Brain microvascular endothelial cell (primary cell): ENCODE measurements at regions not wholly inside any gene's neighbourhood (a gene's known extent, or its start where the extent isn't known, plus 50 kb on each side); places are given as distances from the start of the nearest gene placed in this dataset.

Experiments
- DNase-seq: peaks from one replicate; pipeline ENCODE4 v3.0.0-alpha.2; 2020
- H3K27ac ChIP-seq: fragments of 250-450 bp; sonication (Bioruptor Pico); 2 replicates; pipeline ENCODE4 v1.5.1; 2020; ENCODE audit warnings: mild to moderate bottlenecking, moderate library complexity
- H3K27me3 ChIP-seq: fragments of 250-450 bp; sonication (Bioruptor Pico); replicated peaks from 2 replicates; pipeline ENCODE4 v1.5.1; 2020; ENCODE audit warnings: mild to moderate bottlenecking
- H3K36me3 ChIP-seq: fragments of 250-450 bp; sonication (Bioruptor Pico); replicated peaks from 2 replicates; pipeline ENCODE4 v1.5.1; 2020; ENCODE audit warnings: mild to moderate bottlenecking
- H3K4me3 ChIP-seq: 2 replicates; pipeline ENCODE4 v1.5.1; 2011; ENCODE audit warnings: low read depth, mild to moderate bottlenecking, control low read depth, low read length, moderate library complexity
- CTCF ChIP-seq: IDR thresholded peaks from 2 replicates; pipeline ENCODE4 v1.5.1; 2011; ENCODE audit warnings: low read depth, mild to moderate bottlenecking, moderate library complexity, low read length, control low read depth, inconsistent platforms; ENCODE audit errors: missing control alignments
- in situ Hi-C: cut with HindIII; loops from 2 replicates; pipeline ENCODE4 v1.10.0; 2017; ENCODE audit warnings: low sequenced_read_pairs, low pct_ligation_motif_present

- DNase-seq: no peak
- no peak overlapping the region for H3K27ac ChIP-seq
- no peak overlapping the region for H3K4me3 ChIP-seq
- H3K27me3 ChIP-seq: no peaks in the 10 kb centered on the region
- no peaks in the 10 kb centered on the region for H3K36me3 ChIP-seq
- TF ChIP-seq CTCF: no peak
- in situ Hi-C loops: no loop called here
Observed at GRCh38 chr6:109242029-109242428, 140.2 kb downstream of the CD164 start.

GRCh38 chr6:109241199-109241598, 141.1 kb downstream of the CD164 start:
- no peak for DNase-seq
- Histone ChIP-seq H3K36me3 (no peaks in the 10 kb centered on the region), H3K27me3 (no peaks in the 10 kb centered on the region), H3K27ac (no peak overlapping the region), H3K4me3 (no peak overlapping the region)
- in situ Hi-C loops: no loop called here
- TF ChIP-seq CTCF: no peak

GRCh38 chr6:109240370-109241084, 141.7 kb downstream of the CD164 start:
- Histone ChIP-seq H3K27me3 (no peaks in the 10 kb centered on the region), H3K4me3 (no peak overlapping the region), H3K27ac (peak overlapping the region; percentile 27), H3K36me3 (no peaks in the 10 kb centered on the region)
- DNase-seq: no peak
- no peak for TF ChIP-seq CTCF
- in situ Hi-C loops: no loop called here

GRCh38 chr6:109239651-109240321, 142.5 kb downstream of the CD164 start:
- in situ Hi-C loops: no loop called here
- H3K27ac ChIP-seq: peak overlapping the region; percentile 27

GRCh38 chr6:109239160-109239559, 143.1 kb downstream of the CD164 start:
- no peak for DNase-seq
- Histone ChIP-seq H3K4me3 (no peak overlapping the region), H3K27me3 (no peaks in the 10 kb centered on the region), H3K27ac (no peak overlapping the region), H3K36me3 (no peaks in the 10 kb centered on the region)
- in situ Hi-C loops: no loop called here
- TF ChIP-seq CTCF: no peak

More at GRCh38 chr6:109239651-109240321, 142.5 kb downstream of the CD164 start:
- no peak for TF ChIP-seq CTCF
- Histone ChIP-seq H3K36me3 (no peaks in the 10 kb centered on the region), H3K4me3 (no peak overlapping the region), H3K27me3 (no peaks in the 10 kb centered on the region)
- DNase-seq: peak; percentile 32
